ENCODE measurements at regions not wholly inside any gene's neighbourhood (a gene's known extent, or its start where the extent isn't known, plus 50 kb on each side); places are given as distances from the start of the nearest gene placed in this dataset.

DNA sequence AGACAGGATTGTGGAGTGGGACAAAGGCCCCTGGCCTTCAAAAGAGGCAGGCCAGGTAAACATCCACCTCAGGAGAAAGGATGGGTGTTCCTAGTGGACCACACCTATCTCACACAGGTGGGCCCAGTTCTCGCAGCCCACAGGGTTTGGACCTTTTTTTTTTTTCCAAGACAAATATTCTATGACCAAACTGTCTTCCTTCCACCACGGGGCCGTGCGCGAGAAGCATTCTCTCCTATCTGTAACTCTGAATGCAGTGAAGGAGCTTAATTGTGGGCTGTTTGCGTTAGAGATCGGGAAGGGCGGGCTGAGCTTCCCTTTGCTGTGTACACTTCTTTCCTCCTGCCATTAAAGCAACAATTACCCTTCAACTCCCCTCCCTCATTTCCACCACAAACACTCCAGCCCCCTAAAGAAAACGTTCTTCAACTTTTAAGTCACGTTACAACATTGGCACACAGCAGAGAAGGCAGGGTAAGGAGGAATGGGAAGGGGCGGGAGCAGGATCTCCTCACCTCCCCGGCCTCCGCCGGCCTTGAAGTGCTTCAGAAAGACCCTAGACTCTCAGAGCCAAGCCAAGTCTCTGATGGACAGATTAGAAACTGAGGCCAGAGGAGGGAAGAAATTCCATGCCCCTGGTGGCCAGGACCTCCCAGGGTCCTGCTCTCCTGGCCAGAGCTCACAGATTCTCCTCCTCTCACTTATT lies 238.4 kb downstream of the BUD13 start:
- TF ChIP-seq EZH2 (IDR thresholded peaks at IDR 0.05; ENCODE audit: low read length, missing control alignments), result no peak
- TF ChIP-seq, protein P1, sequence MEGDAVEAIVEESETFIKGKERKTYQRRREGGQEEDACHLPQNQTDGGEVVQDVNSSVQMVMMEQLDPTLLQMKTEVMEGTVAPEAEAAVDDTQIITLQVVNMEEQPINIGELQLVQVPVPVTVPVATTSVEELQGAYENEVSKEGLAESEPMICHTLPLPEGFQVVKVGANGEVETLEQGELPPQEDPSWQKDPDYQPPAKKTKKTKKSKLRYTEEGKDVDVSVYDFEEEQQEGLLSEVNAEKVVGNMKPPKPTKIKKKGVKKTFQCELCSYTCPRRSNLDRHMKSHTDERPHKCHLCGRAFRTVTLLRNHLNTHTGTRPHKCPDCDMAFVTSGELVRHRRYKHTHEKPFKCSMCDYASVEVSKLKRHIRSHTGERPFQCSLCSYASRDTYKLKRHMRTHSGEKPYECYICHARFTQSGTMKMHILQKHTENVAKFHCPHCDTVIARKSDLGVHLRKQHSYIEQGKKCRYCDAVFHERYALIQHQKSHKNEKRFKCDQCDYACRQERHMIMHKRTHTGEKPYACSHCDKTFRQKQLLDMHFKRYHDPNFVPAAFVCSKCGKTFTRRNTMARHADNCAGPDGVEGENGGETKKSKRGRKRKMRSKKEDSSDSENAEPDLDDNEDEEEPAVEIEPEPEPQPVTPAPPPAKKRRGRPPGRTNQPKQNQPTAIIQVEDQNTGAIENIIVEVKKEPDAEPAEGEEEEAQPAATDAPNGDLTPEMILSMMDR (conservative IDR thresholded peaks at IDR 0.05 in 1 of 2, IDR thresholded peaks at IDR 0.05 in 1 of 2; ENCODE audit: low read depth in 1 of 2, low read length in 2 of 2), result no peak
